SK-N-SH treated with all-trans-retinoic acid at 6 μM for 48 hours (cell line): ENCODE measurements at regions not wholly inside any gene's neighbourhood (a gene's known extent, or its start where the extent isn't known, plus 50 kb on each side); places are given as distances from the start of the nearest gene placed in this dataset.

Experiments used
- ATAC-seq: fragments of 200-7000 bp; cut with Tn5 transposase; 3 replicates; pipeline ENCODE4 v1.9.1; 2020; ENCODE audit warnings: mild to moderate bottlenecking, moderate library complexity
- ARNTL ChIP-seq: fragments of 450-650 bp; formaldehyde crosslinking; IDR thresholded peaks from 2 replicates; pipeline ENCODE4 v1.5.0; 2020; ENCODE audit warnings: low read depth, mild to moderate bottlenecking, moderate library complexity, borderline replicate concordance
- BACH2 ChIP-seq: fragments of 250-450 bp; sonication (Bioruptor Pico); IDR thresholded peaks from 2 replicates; pipeline ENCODE4 v1.9.0; 2021; ENCODE audit warnings: mild to moderate bottlenecking, borderline replicate concordance
- CSDC2 ChIP-seq: fragments of 250-450 bp; sonication (Bioruptor Pico); IDR thresholded peaks from 2 replicates; pipeline ENCODE4 v1.5.0; 2020; ENCODE audit warnings: mild to moderate bottlenecking, moderate library complexity
- ESRRG ChIP-seq: fragments of 250-450 bp; sonication (Bioruptor Pico); IDR thresholded peaks from 2 replicates; pipeline ENCODE4 v1.6.1; 2021; ENCODE audit warnings: mild to moderate bottlenecking
- GLIS3 ChIP-seq: fragments of 250-450 bp; sonication (Bioruptor Pico); IDR thresholded peaks from 2 replicates; pipeline ENCODE4 v1.5.0; 2020; ENCODE audit warnings: mild to moderate bottlenecking, moderate library complexity
- ISL1 ChIP-seq: fragments of 250-450 bp; sonication (Bioruptor Pico); IDR thresholded peaks from 2 replicates; pipeline ENCODE4 v2.1.2; 2022; ENCODE audit warnings: mild to moderate bottlenecking, moderate library complexity
- PPARA ChIP-seq: fragments of 250-450 bp; sonication (Bioruptor Pico); IDR thresholded peaks from 2 replicates; pipeline ENCODE4 v1.5.0; 2020; ENCODE audit warnings: mild to moderate bottlenecking, borderline replicate concordance
- RARB ChIP-seq: fragments of 250-450 bp; sonication (Bioruptor Pico); IDR thresholded peaks from 2 replicates; pipeline ENCODE4 v1.8.0; 2021; ENCODE audit warnings: mild to moderate bottlenecking, moderate library complexity
- SNAI2 ChIP-seq: fragments of 250-450 bp; sonication (Bioruptor Pico); IDR thresholded peaks from 2 replicates; pipeline ENCODE4 v1.5.0; 2020; ENCODE audit warnings: mild to moderate bottlenecking, moderate library complexity
- TCF4 ChIP-seq: fragments of 250-450 bp; sonication (Bioruptor Pico); IDR thresholded peaks from 2 replicates; pipeline ENCODE4 v1.8.0; 2021; ENCODE audit warnings: mild to moderate bottlenecking, moderate library complexity, borderline replicate concordance
- TOX ChIP-seq: fragments of 250-450 bp; sonication (Bioruptor Pico); IDR thresholded peaks from 2 replicates; pipeline ENCODE4 v1.8.0; 2021; ENCODE audit warnings: mild to moderate bottlenecking, moderate library complexity, borderline replicate concordance
- ZC3H10 ChIP-seq: fragments of 250-450 bp; sonication (Bioruptor Pico); IDR thresholded peaks from 2 replicates; pipeline ENCODE4 v1.5.1; 2021; ENCODE audit warnings: mild to moderate bottlenecking, moderate library complexity
- ZFP3 ChIP-seq: fragments of 250-450 bp; sonication (Bioruptor Pico); IDR thresholded peaks from 2 replicates; pipeline ENCODE4 v1.5.0; 2020; ENCODE audit warnings: mild to moderate bottlenecking, moderate library complexity
- ZFP30 ChIP-seq: fragments of 450-650 bp; formaldehyde crosslinking; IDR thresholded peaks from 2 replicates; pipeline ENCODE4 v1.5.0; 2022; ENCODE audit warnings: mild to moderate bottlenecking, moderate library complexity
- ZNF565 ChIP-seq: fragments of 450-650 bp; formaldehyde crosslinking; conservative IDR thresholded peaks from 2 replicates; pipeline ENCODE4 v1.5.0; 2020; ENCODE audit warnings: low read depth, mild to moderate bottlenecking, moderate library complexity
- ZNF70 ChIP-seq: fragments of 450-650 bp; formaldehyde crosslinking; IDR thresholded peaks from 2 replicates; pipeline ENCODE4 v1.5.0; 2020; ENCODE audit warnings: mild to moderate bottlenecking, moderate library complexity
- ZNF8 ChIP-seq: fragments of 450-650 bp; formaldehyde crosslinking; IDR thresholded peaks from 2 replicates; pipeline ENCODE4 v1.5.0; 2020; ENCODE audit warnings: mild to moderate bottlenecking, moderate library complexity
- TF ChIP-seq, protein P1 (sequence below): fragments of 250-450 bp; sonication (Bioruptor Pico); IDR thresholded peaks from 2 replicates; pipeline ENCODE4 v1.5.0; 2020; ENCODE audit warnings: mild to moderate bottlenecking, moderate library complexity
- TF ChIP-seq, protein P2 (sequence below): fragments of 250-450 bp; sonication (Bioruptor Pico); IDR thresholded peaks from 2 replicates; pipeline ENCODE4 v1.5.1; 2020; ENCODE audit warnings: low read depth, mild to moderate bottlenecking, moderate library complexity
- TF ChIP-seq, protein P3 (sequence below): fragments of 250-450 bp; sonication (Bioruptor Pico); IDR thresholded peaks from 2 replicates; pipeline ENCODE4 v1.8.0; 2021; ENCODE audit warnings: low read depth, mild to moderate bottlenecking, moderate library complexity, borderline replicate concordance
- TF ChIP-seq, protein P4 (sequence below): fragments of 250-450 bp; sonication (Bioruptor Pico); IDR thresholded peaks from 2 replicates; pipeline ENCODE4 v1.8.0; 2020; ENCODE audit warnings: mild to moderate bottlenecking, moderate library complexity, borderline replicate concordance

DNA sequence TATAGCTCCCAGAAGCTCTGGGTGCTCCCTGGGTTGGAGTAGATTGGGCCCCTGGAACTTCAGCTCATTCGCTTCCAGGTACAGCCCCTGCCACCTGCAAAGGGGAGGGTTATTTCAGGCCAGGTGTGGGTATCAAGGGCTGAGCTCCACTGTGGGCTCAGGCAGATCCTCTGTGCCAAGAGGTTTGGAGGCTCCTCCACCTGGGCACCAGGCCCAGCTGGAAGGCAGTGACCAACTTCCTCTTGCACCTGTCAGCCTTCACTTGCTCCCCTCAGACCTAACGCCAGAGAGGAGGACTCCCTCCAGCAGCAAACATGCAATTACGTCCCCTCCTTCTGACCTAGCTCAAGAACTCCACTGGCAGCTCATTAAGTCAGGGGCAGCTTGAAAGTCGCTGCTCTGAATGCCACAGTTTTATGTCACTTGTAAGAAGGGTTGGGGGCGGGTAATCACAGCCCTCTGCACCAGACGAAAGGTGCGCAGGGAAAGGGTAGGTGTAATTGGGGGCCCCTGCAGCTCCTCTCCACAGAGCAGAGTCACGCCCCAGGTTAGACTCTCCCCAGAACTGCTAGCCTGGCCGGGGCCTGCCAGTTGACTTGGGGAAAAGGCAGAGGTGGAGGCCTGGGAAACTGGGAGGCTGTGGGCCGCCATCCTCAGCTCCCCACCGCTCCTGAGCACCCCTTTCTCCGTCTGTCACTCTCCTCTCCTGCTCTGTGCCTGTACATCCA, 125.0 kb upstream of the TMPRSS2 start:
- ATAC-seq: no peak
- TF ChIP-seq ARNTL (no peak), RARB (CRISPR knock-in tag) (no peak), GLIS3 (CRISPR knock-in tag) (no peak), BACH2 (CRISPR knock-in tag) (no peak), ISL1 (CRISPR knock-in tag) (no peak), ZC3H10 (CRISPR knock-in tag) (no peak), PPARA (no peak), TCF4 (CRISPR knock-in tag) (no peak), ESRRG (CRISPR knock-in tag) (no peak), ZNF8 (CRISPR knock-in tag) (no peak), CSDC2 (CRISPR knock-in tag) (no peak), ZNF565 (no peak), ZFP3 (CRISPR knock-in tag) (no peak), TOX (CRISPR knock-in tag) (no peak), ZFP30 (CRISPR knock-in tag) (no peak)
- TF ChIP-seq, protein P1, sequence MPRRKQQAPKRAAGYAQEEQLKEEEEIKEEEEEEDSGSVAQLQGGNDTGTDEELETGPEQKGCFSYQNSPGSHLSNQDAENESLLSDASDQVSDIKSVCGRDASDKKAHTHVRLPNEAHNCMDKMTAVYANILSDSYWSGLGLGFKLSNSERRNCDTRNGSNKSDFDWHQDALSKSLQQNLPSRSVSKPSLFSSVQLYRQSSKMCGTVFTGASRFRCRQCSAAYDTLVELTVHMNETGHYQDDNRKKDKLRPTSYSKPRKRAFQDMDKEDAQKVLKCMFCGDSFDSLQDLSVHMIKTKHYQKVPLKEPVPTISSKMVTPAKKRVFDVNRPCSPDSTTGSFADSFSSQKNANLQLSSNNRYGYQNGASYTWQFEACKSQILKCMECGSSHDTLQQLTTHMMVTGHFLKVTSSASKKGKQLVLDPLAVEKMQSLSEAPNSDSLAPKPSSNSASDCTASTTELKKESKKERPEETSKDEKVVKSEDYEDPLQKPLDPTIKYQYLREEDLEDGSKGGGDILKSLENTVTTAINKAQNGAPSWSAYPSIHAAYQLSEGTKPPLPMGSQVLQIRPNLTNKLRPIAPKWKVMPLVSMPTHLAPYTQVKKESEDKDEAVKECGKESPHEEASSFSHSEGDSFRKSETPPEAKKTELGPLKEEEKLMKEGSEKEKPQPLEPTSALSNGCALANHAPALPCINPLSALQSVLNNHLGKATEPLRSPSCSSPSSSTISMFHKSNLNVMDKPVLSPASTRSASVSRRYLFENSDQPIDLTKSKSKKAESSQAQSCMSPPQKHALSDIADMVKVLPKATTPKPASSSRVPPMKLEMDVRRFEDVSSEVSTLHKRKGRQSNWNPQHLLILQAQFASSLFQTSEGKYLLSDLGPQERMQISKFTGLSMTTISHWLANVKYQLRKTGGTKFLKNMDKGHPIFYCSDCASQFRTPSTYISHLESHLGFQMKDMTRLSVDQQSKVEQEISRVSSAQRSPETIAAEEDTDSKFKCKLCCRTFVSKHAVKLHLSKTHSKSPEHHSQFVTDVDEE (CRISPR knock-in tag): no peak
- TF ChIP-seq, protein P2, sequence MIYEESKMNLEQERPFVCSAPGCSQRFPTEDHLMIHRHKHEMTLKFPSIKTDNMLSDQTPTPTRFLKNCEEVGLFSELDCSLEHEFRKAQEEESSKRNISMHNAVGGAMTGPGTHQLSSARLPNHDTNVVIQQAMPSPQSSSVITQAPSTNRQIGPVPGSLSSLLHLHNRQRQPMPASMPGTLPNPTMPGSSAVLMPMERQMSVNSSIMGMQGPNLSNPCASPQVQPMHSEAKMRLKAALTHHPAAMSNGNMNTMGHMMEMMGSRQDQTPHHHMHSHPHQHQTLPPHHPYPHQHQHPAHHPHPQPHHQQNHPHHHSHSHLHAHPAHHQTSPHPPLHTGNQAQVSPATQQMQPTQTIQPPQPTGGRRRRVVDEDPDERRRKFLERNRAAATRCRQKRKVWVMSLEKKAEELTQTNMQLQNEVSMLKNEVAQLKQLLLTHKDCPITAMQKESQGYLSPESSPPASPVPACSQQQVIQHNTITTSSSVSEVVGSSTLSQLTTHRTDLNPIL: no peak
- TF ChIP-seq, protein P3, sequence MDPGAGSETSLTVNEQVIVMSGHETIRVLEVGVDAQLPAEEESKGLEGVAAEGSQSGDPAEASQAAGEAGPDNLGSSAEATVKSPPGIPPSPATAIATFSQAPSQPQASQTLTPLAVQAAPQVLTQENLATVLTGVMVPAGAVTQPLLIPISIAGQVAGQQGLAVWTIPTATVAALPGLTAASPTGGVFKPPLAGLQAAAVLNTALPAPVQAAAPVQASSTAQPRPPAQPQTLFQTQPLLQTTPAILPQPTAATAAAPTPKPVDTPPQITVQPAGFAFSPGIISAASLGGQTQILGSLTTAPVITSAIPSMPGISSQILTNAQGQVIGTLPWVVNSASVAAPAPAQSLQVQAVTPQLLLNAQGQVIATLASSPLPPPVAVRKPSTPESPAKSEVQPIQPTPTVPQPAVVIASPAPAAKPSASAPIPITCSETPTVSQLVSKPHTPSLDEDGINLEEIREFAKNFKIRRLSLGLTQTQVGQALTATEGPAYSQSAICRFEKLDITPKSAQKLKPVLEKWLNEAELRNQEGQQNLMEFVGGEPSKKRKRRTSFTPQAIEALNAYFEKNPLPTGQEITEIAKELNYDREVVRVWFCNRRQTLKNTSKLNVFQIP: no peak

DNA sequence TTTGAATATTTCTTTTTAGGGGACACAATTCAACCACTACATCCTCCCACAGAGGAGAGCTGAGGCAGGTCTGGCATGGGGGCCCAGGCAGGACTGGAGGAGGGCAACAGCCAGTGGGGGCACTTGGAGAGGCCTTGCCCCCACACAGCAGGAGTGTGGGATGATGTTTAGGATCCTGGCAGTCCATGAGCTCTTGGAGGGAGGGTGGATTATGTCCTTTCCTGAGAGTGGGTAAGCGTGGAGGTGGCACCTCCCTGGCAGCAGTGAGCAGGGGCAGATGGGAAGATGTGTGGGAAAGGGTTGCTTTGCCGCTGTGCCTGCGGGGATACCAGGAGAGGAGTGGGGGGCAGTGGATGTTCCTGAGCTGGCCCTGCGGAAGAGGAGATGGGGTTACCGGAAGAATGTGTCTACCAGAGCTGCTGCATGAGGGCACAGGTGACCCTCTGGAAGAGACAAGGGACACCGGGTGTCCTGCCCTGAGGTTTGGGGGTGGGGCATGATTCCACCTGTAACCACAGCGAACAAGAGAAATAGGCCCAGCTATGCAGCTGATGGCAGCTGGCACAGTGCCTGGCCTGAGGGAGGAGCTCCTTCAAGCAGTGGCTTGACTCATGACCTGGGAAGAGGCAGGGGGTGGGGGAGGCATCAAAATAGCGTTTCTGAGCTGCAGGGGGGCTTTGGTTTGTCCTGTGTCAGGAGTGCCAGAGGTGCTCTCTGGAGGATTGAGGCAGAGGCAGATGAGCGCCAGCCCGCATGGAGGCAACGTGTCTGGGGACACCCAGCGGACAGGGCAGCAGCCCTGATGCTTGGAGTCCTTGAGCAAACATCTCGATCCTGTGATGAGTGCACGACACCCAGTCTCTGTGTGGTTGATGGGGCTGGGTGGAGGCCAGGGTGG, 123.9 kb upstream of the TMPRSS2 start:
- ATAC-seq: peak; percentile 54
- TF ChIP-seq RARB (CRISPR knock-in tag) (no peak), PPARA (no peak), ZC3H10 (CRISPR knock-in tag) (no peak), ZNF70 (CRISPR knock-in tag) (no peak), ARNTL (no peak), SNAI2 (CRISPR knock-in tag) (no peak), ISL1 (CRISPR knock-in tag) (no peak), ZNF565 (no peak), ZFP30 (CRISPR knock-in tag) (no peak), GLIS3 (CRISPR knock-in tag) (no peak), ESRRG (CRISPR knock-in tag) (no peak), ZFP3 (CRISPR knock-in tag) (no peak), TCF4 (CRISPR knock-in tag) (no peak), CSDC2 (CRISPR knock-in tag) (no peak)
- TF ChIP-seq, protein P3: no peak
- TF ChIP-seq, protein P2: no peak
- TF ChIP-seq, protein P4, sequence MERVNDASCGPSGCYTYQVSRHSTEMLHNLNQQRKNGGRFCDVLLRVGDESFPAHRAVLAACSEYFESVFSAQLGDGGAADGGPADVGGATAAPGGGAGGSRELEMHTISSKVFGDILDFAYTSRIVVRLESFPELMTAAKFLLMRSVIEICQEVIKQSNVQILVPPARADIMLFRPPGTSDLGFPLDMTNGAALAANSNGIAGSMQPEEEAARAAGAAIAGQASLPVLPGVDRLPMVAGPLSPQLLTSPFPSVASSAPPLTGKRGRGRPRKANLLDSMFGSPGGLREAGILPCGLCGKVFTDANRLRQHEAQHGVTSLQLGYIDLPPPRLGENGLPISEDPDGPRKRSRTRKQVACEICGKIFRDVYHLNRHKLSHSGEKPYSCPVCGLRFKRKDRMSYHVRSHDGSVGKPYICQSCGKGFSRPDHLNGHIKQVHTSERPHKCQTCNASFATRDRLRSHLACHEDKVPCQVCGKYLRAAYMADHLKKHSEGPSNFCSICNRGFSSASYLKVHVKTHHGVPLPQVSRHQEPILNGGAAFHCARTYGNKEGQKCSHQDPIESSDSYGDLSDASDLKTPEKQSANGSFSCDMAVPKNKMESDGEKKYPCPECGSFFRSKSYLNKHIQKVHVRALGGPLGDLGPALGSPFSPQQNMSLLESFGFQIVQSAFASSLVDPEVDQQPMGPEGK (CRISPR knock-in tag): no peak
